HG02610 (cell line): ENCODE measurements at regions not wholly inside any gene's neighbourhood (a gene's known extent, or its start where the extent isn't known, plus 50 kb on each side); places are given as distances from the start of the nearest gene placed in this dataset.

ENCODE experiments used
- ATAC-seq: cut with Tn5 transposase; IDR thresholded peaks from one replicate; pipeline ENCODE4 v1.9.1; 2021; ENCODE audit warnings: mild to moderate bottlenecking, moderate library complexity; ENCODE audit not compliant: unreplicated experiment

DNA sequence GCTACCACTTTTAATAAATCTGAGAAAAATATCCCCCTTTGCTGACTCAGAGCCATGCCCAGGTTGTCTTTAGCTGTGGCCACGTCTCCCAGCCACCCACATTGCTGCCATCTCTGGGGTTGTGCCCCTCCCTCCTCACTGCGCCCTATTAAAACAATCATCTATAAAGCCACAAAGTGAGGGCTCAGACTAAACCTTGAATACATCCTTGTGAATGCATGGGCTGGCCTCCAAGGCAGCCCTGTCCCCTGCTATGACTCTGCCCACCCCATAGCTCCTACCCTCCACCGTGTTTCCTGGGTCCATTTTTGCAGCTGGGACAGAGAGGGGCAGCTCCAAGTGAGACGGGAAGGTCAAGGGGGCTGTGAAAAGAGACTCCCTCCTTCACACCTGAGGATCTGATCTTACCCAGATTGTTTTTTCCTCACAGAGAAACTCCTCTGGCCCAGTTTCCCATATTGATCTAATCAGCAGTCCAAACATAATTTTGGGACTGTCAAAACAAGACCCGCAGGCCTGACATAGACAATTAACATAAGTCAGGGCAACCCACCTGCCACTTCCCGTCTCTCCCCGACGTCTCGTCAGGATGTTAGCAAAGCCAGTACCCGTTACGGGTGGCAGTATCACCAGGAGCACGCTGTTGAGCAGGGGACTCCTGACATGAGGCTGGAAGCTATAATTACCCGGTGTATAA, 199.0 kb downstream of the KATNAL1 start:
- ATAC-seq = no peak

DNA sequence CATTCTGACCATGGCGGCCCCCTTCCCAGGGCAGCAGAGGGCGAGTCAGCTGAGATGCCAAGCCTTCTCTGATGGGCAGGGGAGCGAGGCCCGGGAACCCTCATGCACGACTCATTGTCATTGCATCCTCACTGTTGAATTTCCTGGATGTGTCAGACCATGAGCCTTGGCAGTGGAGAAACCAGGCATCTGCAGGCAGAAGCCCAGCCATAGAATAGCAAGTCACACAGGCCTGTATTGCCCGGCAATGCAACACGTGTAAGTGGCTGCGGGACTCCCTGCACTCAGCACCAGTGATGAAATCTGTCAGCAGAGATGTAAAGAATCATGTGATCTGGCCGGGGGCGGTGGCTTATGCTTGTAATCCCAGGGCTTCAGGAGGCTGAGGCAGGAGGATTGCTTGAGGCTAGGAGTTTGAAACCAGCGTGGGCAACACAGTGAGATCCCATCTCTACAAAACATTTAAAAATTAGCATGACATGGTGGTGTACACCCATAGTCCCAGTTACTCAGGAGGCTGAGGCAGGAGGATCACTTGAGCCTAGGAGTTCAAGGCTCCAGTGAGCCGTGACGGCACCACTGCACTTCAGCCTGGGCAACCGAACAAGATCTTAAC, 199.7 kb downstream of the KATNAL1 start:
- ATAC-seq = no peak

GRCh38 chr13:30107121-30107520, 200.2 kb downstream of the KATNAL1 start:
- ATAC-seq = no peak

DNA sequence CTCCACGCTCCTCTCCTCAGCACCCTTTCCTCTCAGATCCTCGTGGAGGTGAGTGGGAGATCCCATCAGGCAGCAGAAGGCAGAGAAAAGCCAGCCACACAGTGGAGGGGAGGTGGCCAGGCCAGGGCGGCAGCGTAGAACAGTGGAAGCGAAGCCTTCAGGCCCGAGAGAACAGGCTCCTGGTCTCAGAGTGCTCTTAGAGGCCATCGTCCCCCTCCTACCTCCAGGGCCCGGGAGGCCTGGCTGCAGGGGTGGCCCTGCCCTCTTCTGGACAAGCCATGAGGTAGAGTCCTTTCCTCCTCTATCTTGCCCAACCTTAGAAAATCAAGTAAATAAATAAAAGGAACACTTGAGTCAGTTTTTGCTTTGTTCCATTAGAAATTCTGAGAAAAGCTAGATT, 202.0 kb downstream of the KATNAL1 start:
- ATAC-seq = no peak

GRCh38 chr13:30103161-30103840, 204.1 kb downstream of the KATNAL1 start:
- no peak for ATAC-seq

GRCh38 chr13:30100226-30100625, 207.1 kb downstream of the KATNAL1 start:
- ATAC-seq = no peak

- no peak for ATAC-seq
Observed at GRCh38 chr13:30097701-30098100, 209.7 kb downstream of the KATNAL1 start.

GRCh38 chr13:30097089-30097488, 210.3 kb downstream of the KATNAL1 start:
- ATAC-seq = no peak

DNA sequence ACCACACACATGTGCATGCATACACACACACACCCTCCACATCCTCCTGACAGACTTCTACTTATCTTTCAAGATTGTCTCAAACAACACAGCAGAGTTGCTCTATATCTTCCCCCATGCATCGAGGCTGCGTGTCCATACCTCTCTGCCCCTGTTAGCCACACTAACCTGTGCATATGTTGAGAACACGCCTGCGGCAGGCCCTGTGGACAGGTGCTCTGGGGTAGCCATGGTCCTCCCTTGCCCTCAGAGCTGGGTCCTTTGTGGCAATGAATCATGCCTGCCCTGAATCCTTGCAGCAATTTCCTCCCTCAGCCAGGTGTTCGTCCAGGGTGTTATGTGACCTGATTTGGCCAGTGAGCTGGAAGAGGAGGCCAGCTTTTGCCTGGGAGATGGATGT, 213.3 kb downstream of the KATNAL1 start:
- no peak for ATAC-seq

- ATAC-seq = no peak
Observed at GRCh38 chr13:30093236-30093635, 214.1 kb downstream of the KATNAL1 start.

- no peak for ATAC-seq
Observed at GRCh38 chr13:30091691-30092090, 215.7 kb downstream of the KATNAL1 start.

DNA sequence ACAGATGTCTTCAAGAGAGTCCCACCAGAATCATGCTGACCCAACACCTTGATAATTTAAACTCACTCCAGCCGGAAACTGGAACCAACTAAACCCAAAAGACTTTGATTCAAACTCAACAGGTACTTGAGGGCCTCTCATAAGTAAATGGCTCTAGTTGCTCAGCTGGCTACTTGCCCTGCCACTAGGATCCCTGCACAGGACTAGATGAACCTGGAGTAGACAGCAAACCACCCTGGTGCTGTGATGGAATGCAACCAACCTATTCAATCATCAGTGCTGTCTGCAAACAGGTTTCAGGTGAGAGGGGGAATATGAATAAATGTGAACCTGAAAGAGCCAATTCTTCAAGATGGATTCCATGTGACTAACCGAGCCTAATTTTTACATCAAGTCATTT, 216.3 kb downstream of the KATNAL1 start:
- ATAC-seq = no peak

DNA sequence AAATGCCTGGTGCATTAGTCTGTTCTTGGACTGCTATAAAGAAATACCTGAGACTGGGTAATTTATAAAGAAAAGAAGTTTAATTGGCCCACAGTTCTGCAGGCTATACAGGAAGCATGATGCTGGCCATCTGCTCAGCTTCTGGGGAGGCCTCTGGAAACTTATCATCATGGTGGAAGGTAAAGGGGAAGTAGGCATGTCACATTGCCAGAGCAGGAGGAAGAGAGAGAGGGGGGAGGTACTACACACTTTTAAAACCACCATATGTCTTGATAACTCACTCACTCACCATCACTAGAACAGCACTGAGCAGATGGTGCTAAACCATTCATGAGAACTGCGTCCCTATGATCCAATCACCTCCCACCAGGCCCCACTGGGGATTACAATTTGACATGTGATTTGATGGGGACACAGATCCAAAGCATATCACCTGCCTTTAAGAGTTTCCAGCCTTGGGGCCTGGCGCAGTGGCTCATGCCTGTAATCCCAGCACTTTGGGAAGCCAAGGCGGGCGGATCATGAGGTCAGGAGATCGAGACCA, 219.0 kb downstream of the KATNAL1 start:
- ATAC-seq = no peak

DNA sequence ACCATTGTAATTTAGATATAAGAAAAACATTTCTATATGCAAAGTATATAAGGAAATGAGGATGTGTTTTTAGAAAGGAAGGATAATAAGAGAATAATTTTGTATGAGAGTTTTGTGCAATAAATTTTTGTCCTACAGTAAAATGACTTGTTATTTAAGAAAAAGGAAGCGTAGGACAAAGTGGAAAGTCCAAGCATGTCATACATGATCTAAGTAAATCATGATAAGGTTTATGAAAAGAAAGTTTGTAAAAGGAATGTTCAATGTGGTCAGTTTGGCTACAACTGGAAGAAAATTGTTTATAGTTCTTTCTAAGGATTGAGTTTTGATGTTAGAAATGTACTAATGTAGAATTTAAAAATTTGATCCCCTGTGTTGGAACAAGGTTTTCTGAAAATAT, 222.3 kb downstream of the KATNAL1 start:
- no peak for ATAC-seq

DNA sequence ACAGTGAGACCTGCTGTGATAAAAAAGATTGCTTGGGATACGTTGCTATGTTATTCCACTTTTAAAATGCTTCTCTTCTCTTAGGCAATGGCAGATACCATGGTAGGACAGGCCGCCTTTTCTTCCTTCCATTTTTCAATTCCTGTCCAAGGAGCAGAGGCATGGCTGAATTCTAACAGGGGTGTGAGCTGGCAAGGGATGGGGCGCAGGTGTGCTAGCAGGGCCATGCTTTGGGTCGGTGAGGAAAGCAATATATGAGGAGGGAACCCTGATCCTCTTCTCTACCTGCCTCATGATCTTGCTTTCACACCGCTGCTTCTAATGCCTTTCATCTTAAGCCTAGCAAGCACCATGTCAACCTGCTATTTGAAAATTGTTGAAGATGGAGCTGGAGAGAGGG, 225.0 kb downstream of the KATNAL1 start:
- no peak for ATAC-seq

DNA sequence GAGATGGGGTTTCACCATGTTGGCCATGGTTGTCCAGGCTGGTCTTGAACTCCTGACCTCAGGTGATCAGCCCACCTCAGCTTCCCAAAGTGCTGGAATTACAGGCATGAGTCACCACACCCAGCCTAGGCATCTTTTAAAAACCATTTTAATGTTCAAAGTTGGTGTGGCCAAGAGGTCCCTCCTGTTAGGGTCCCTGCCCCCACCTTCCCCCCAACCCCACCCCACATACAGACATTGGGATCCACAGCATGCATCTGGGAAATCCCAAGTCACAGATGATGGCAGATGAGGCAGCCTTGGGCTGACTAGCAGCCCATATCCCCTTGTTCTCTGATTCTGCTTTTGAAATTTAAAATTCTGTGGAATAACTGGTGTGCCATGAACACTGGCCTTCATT, 226.0 kb downstream of the KATNAL1 start:
- no peak for ATAC-seq

GRCh38 chr13:30079501-30079900, 227.8 kb downstream of the KATNAL1 start:
- no peak for ATAC-seq

- no peak for ATAC-seq
Observed at GRCh38 chr13:30078059-30078458, 227.6 kb upstream of the UBL3 start.

DNA sequence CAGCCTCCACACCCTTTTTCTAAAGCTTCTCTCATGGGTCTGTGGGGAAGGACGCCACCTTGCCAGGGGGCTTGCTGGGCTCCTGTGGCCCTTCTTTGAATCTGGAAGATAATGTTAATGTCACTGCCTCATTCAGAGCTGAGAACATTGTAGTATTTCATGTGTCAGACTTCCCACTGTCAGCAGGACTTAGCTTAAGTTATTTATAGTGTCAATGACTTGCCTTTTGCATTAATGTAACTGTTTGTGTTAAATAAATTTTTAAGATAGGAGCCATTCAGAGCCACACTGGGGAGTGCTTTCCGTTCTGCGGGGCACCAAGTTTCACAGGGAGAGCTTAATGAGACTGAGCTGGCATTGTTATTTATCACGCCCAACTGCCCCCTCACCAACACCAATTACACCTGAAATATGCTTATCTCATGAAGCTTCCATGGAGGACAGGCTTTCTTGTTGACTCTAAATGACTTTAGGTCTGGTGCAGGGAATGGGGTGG, 226.9 kb upstream of the UBL3 start:
- ATAC-seq = no peak

DNA sequence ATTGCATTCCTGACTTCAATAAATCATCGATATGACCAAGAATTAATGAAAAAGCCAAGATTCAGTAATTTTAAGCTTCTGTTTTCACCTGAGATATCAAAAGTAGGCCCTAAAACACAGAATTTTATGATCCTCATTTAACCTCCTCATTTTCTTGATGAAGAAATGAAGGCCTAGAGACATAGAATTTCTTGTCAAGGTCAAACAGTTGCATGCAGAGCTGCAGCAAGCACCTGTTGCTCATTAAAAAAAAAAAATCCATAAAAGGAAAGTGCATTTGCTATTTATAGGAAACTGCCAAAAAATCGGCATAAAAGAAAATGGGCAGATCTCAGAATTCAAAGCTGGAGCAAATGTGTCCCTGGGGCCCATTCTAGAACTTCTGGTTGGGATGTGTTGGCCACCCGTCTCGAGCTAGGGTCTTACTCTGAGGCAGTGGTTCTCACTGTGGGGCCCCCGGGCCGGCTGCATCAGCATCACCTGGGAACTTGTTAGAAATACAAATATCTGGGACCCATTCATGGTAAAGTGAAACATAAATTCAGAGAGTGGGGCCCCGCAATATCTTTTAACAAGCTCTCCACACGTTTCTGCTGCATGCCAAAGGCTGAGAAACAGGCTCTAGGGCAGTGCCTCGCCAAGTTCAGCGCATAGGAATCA, 224.7 kb upstream of the UBL3 start:
- no peak for ATAC-seq

DNA sequence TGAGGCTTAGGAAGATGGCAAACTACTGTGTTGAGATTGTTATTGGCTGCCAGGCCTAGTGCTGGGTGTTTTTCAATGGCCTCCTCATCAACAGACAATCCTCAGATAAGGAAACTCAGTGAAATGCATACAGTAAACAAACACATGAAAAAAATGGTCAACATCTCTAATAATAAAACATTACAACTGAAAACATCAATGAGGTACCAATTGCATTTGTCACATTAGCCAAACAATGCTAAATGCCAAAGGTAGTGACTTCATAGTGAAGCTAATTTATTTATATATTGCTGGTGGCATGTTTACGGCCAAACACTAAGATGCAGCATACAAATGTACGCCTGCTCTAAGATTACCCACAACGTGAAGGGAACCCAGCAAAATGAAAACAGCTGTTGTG, 224.0 kb upstream of the UBL3 start:
- no peak for ATAC-seq
